NCI-H1417 (cell line): ENCODE measurements at regions not wholly inside any gene's neighbourhood (a gene's known extent, or its start where the extent isn't known, plus 50 kb on each side); places are given as distances from the start of the nearest gene placed in this dataset.

Source experiments
- DNase-seq, 3 experiments: peaks; one replicate each; lab custom pipeline; 2025; lab: John Stamatoyannopoulos, UW

- DNase-seq = no peak
Observed at GRCh38 chr3:160130071-160130470, 95.2 kb upstream of the C3orf80 start.

GRCh38 chr3:160130950-160131349 is 94.3 kb upstream of the C3orf80 start:
- DNase-seq = no peak

GRCh38 chr3:160132226-160132625 is 93.0 kb upstream of the C3orf80 start:
- no peak for DNase-seq

GRCh38 chr3:160133757-160134156 is 91.5 kb upstream of the C3orf80 start:
- no peak for DNase-seq

GRCh38 chr3:160134454-160134853 is 90.8 kb upstream of the C3orf80 start:
- DNase-seq = peak in 1 of 3 experiments; percentile 10

- no peak for DNase-seq
Observed at GRCh38 chr3:160134964-160135363, 90.3 kb upstream of the C3orf80 start.

GRCh38 chr3:160135851-160136250 is 89.4 kb upstream of the C3orf80 start:
- DNase-seq = no peak

GRCh38 chr3:160136421-160136820 is 88.8 kb upstream of the C3orf80 start:
- no peak for DNase-seq

- DNase-seq = no peak
Observed at GRCh38 chr3:160139291-160139690, 85.9 kb upstream of the C3orf80 start.

GRCh38 chr3:160140756-160141155 is 84.5 kb upstream of the C3orf80 start:
- DNase-seq = no peak

GRCh38 chr3:160141485-160142185 is 83.6 kb upstream of the C3orf80 start:
- no peak for DNase-seq

GRCh38 chr3:160143482-160143881 is 81.7 kb upstream of the C3orf80 start:
- no peak for DNase-seq

- DNase-seq = no peak
Observed at GRCh38 chr3:160150066-160150465, 75.2 kb upstream of the C3orf80 start.

GRCh38 chr3:160150525-160150924 is 74.7 kb upstream of the C3orf80 start:
- no peak for DNase-seq

- no peak for DNase-seq
Observed at GRCh38 chr3:160152638-160153037, 72.6 kb upstream of the C3orf80 start.

- DNase-seq = no peak
Observed at GRCh38 chr3:160154033-160154432, 71.2 kb upstream of the C3orf80 start.

- DNase-seq = no peak
Observed at GRCh38 chr3:160154596-160154995, 70.6 kb upstream of the C3orf80 start.

- DNase-seq = no peak
Observed at GRCh38 chr3:160157321-160157720, 67.9 kb upstream of the C3orf80 start.

GRCh38 chr3:160159341-160159740 is 65.9 kb upstream of the C3orf80 start:
- DNase-seq = no peak

- no peak for DNase-seq
Observed at GRCh38 chr3:160159806-160160205, 65.4 kb upstream of the C3orf80 start.

GRCh38 chr3:160161921-160162320 is 63.3 kb upstream of the C3orf80 start:
- DNase-seq = no peak

GRCh38 chr3:160162440-160162839 is 62.8 kb upstream of the C3orf80 start:
- DNase-seq = peak in 2 of 3 experiments; percentile 15 to 69

GRCh38 chr3:160163229-160163878 is 61.9 kb upstream of the C3orf80 start:
- peak in 2 of 3 experiments; percentile 12 to 74 for DNase-seq

- DNase-seq = no peak
Observed at GRCh38 chr3:160168246-160168645, 57.0 kb upstream of the C3orf80 start.
